Panc1 (cell line): ENCODE measurements at regions not wholly inside any gene's neighbourhood (a gene's known extent, or its start where the extent isn't known, plus 50 kb on each side); places are given as distances from the start of the nearest gene placed in this dataset.

ENCODE experiments used
- ATAC-seq: fragments of 200-7000 bp; cut with Tn5 transposase; 2 replicates; pipeline ENCODE4 v1.9.1; 2020; ENCODE audit warnings: mild to moderate bottlenecking, moderate library complexity
- BruUV-seq: library from RNA; stranded (reverse); fragments of 400-500 nt; replicated peaks from 2 replicates; lab custom pipeline; 2021; lab: Mats Ljungman, UMichigan
- CTCF ChIA-PET: fragments of 300-600 bp; sonication (Branson Sonifier 250); formaldehyde crosslinking; loops from one replicate; lab custom pipeline; 2022; ENCODE audit warnings: antibody characterized with exemption; lab: Charles Lee
- POLR2A ChIA-PET: fragments of 300-600 bp; sonication (Branson Sonifier 250); formaldehyde crosslinking; loops from one replicate; lab custom pipeline; 2022; ENCODE audit warnings: antibody characterized with exemption; lab: Charles Lee
- DNase-seq: peaks from one replicate; pipeline ENCODE4 v3.0.0-alpha.2; 2010; ENCODE audit warnings: low read depth, low spot score
- H3K27ac ChIP-seq: 2 replicates; pipeline ENCODE4 v1.5.1; 2011; ENCODE audit warnings: mild to moderate bottlenecking, low read length, inconsistent platforms
- H3K27me3 ChIP-seq: fragments of 200-500 bp; sonication (Bioruptor generic); 2 replicates; pipeline ENCODE4 v1.6.0; 2014; ENCODE audit warnings: low read length, inconsistent platforms; ENCODE audit not compliant: control insufficient read depth, insufficient read depth
- H3K36me3 ChIP-seq: fragments of 200-500 bp; sonication (Bioruptor generic); 2 replicates; pipeline ENCODE4 v1.5.1; 2014; ENCODE audit warnings: inconsistent platforms, mild to moderate bottlenecking, low read length, moderate library complexity; ENCODE audit not compliant: control insufficient read depth, insufficient read depth
- H3K4me1 ChIP-seq: 2 replicates; pipeline ENCODE4 v1.5.1; 2011; ENCODE audit warnings: inconsistent platforms, mild to moderate bottlenecking, low read length, moderate library complexity; ENCODE audit not compliant: control insufficient read depth, insufficient read depth
- H3K4me3 ChIP-seq, 2 experiments: 2 replicates each; pipeline ENCODE4 v1.5.1; 2011 to 2012; ENCODE audit warnings: low read depth in 2 of 2, low read length in 2 of 2, mild to moderate bottlenecking in 2 of 2, inconsistent platforms in 1 of 2, moderate library complexity in 1 of 2
- H3K9me3 ChIP-seq: fragments of 200-500 bp; sonication (Bioruptor generic); 2 replicates; pipeline ENCODE4 v1.5.1; 2014; ENCODE audit warnings: low read depth, mild to moderate bottlenecking, inconsistent platforms, low read length, moderate library complexity; ENCODE audit not compliant: control insufficient read depth, insufficient read depth
- CTCF ChIP-seq: fragments of 450-650 bp; IDR thresholded peaks from 2 replicates; pipeline ENCODE4 v1.5.1; 2017; ENCODE audit warnings: mild to moderate bottlenecking
- POLR2AphosphoS5 ChIP-seq: IDR thresholded peaks from 2 replicates; pipeline ENCODE4 v1.6.1; 2012; ENCODE audit warnings: mild to moderate bottlenecking, low read depth, low read length, moderate library complexity
- REST ChIP-seq, 2 experiments: IDR thresholded peaks; 2 replicates each; pipeline ENCODE4 v1.6.1; 2011 to 2012; ENCODE audit warnings: low read depth in 2 of 2, control low read depth in 1 of 2, low read length in 1 of 2, mild to moderate bottlenecking in 1 of 2, moderate library complexity in 1 of 2; ENCODE audit not compliant: insufficient read depth in 1 of 2
- SIN3A ChIP-seq: IDR thresholded peaks from 2 replicates; pipeline ENCODE4 v1.6.1; 2012; ENCODE audit warnings: low read depth, mild to moderate bottlenecking, low read length, moderate library complexity, borderline replicate concordance; ENCODE audit not compliant: insufficient read depth
- TCF7L2 ChIP-seq: IDR thresholded peaks from 2 replicates; pipeline ENCODE4 v1.6.1; 2011; ENCODE audit warnings: mild to moderate bottlenecking, low read depth, low read length, inconsistent platforms
- in situ Hi-C: cut with HindIII; loops from 2 replicates; pipeline ENCODE4 v1.10.0; 2016; ENCODE audit warnings: low sequenced_read_pairs, low pct_unique_long_range_greater_than_20kb
- intact Hi-C: fragments of 100-400 bp; cut with micrococcal nuclease; formaldehyde crosslinking; loops from one replicate; pipeline ENCODE4 v1.10.0; 2022; ENCODE audit not compliant: unreplicated experiment

- Histone ChIP-seq H3K27ac (no peak overlapping the region), H3K4me3 (no peak overlapping the region), H3K36me3 (no peaks in the 10 kb centered on the region), H3K9me3 (no peaks in the 10 kb centered on the region), H3K4me1 (no peaks in the 10 kb centered on the region), H3K27me3 (no peaks in the 10 kb centered on the region)
- in situ Hi-C loops (no loop called here), intact Hi-C loops (no loop called here)
- no TSS peak for BruUV-seq
- no peak for TF ChIP-seq CTCF
- no peak for TF ChIP-seq REST (IDR thresholded peaks at IDR 0.05; ENCODE audit: insufficient read depth in 1 of 2, low read depth in 2 of 2, low read length in 1 of 2)
- no peak for TF ChIP-seq TCF7L2
- no peak for TF ChIP-seq POLR2AphosphoS5
- no peak for TF ChIP-seq SIN3A
- ChIA-PET POLR2A (no interaction called here), CTCF (no interaction called here)
- ATAC-seq (no peak), DNase-seq (no peak)
Observed at GRCh38 chr3:99325402-99325801, 313.0 kb upstream of the COL8A1 start.

GRCh38 chr3:99324636-99325203 lies 313.7 kb upstream of the COL8A1 start:
- intact Hi-C loops: no loop called here
- BruUV-seq: no TSS peak
- in situ Hi-C loops: no loop called here
- ChIA-PET POLR2A (no interaction called here), CTCF (no interaction called here)
- TF ChIP-seq CTCF: no peak
- TF ChIP-seq SIN3A: no peak
- TF ChIP-seq REST (IDR thresholded peaks at IDR 0.05; ENCODE audit: insufficient read depth in 1 of 2, low read depth in 2 of 2, low read length in 1 of 2): no peak
- no peak for TF ChIP-seq POLR2AphosphoS5
- no peak for TF ChIP-seq TCF7L2
- Histone ChIP-seq H3K27ac (no peak overlapping the region), H3K36me3 (no peaks in the 10 kb centered on the region), H3K4me1 (no peaks in the 10 kb centered on the region), H3K27me3 (no peaks in the 10 kb centered on the region), H3K9me3 (no peaks in the 10 kb centered on the region; the same call in 1 of the 2 replicates), H3K4me3 (no peak overlapping the region)
- no peak for ATAC-seq
- no peak for DNase-seq
